ENCODE measurements at regions not wholly inside any gene's neighbourhood (a gene's known extent, or its start where the extent isn't known, plus 50 kb on each side); places are given as distances from the start of the nearest gene placed in this dataset.
"Not testable (repeated sequence)": the region's sequence is repeated elsewhere in the genome, so short reads cannot be mapped to it uniquely, and the experiment has no call there.

DNA sequence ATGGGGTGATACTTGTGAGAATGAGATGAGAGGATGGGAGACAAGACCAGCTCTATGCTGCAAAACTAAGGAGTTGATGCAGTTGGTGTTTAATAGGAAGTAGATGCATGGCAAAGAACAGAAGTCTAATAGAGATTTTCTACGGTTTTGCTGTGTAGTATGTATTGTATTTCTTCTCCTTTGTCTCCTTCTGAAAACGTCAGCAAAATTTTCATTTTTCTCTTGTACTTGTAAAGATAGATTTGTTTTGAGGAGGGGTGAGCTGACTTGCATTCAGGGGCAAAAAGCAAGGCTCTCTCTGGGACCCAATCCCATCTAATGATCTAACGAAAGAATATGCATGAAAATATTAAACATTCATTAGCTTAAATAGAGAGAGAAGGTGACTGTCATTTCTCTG, 94.6 kb upstream of the NANOGP8 start:
- H3K27ac ChIP-seq: no peak overlapping the region
- no peak overlapping the region for H3K9ac ChIP-seq
- H3K79me2 ChIP-seq: no peaks in the 10 kb centered on the region
- H3K27me3 ChIP-seq (ENCODE audit: control insufficient read depth, insufficient read depth, low read length): no peaks in the 10 kb centered on the region
- no peak overlapping the region for H2AFZ ChIP-seq
- TF ChIP-seq, protein P1, sequence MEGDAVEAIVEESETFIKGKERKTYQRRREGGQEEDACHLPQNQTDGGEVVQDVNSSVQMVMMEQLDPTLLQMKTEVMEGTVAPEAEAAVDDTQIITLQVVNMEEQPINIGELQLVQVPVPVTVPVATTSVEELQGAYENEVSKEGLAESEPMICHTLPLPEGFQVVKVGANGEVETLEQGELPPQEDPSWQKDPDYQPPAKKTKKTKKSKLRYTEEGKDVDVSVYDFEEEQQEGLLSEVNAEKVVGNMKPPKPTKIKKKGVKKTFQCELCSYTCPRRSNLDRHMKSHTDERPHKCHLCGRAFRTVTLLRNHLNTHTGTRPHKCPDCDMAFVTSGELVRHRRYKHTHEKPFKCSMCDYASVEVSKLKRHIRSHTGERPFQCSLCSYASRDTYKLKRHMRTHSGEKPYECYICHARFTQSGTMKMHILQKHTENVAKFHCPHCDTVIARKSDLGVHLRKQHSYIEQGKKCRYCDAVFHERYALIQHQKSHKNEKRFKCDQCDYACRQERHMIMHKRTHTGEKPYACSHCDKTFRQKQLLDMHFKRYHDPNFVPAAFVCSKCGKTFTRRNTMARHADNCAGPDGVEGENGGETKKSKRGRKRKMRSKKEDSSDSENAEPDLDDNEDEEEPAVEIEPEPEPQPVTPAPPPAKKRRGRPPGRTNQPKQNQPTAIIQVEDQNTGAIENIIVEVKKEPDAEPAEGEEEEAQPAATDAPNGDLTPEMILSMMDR (IDR thresholded peaks at IDR 0.05): no peak
- H3K4me3 ChIP-seq (ENCODE audit: low read depth, low read length): no peak overlapping the region
- H3K36me3 ChIP-seq (ENCODE audit: control insufficient read depth, insufficient read depth, low read length): no peaks in the 10 kb centered on the region
- H3K4me1 ChIP-seq: no peaks in the 10 kb centered on the region
- no peak overlapping the region for H3K4me2 ChIP-seq (ENCODE audit: low read length)
- no peaks in the 10 kb centered on the region for H3K9me3 ChIP-seq (ENCODE audit: control insufficient read depth, low read length)

DNA sequence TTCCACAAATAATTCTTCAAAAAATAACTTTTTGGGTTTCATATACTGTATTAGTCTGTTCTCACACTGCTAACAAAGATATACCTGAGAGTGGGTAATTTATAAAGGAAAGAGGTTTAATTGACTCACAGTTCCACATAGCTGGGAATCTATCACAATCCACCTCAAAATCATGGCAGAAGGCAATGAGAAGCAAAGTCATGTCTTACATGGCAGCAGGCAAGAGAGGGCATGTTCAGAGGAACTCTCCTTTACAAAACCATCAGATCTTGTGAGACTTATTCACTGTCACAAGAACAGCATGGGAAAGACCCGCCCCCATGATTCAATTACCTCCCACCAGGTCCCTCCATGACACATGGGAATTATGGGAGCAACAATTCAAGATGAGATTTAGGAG, 93.1 kb upstream of the NANOGP8 start:
- not testable (repeated sequence) for H3K9ac ChIP-seq; H3K4me1 ChIP-seq; H3K4me2 ChIP-seq (ENCODE audit: low read length); H3K4me3 ChIP-seq (ENCODE audit: low read depth, low read length); H3K9me3 ChIP-seq (ENCODE audit: control insufficient read depth, low read length); H3K36me3 ChIP-seq (ENCODE audit: control insufficient read depth, insufficient read depth, low read length); H3K27me3 ChIP-seq (ENCODE audit: control insufficient read depth, insufficient read depth, low read length); H2AFZ ChIP-seq; H3K79me2 ChIP-seq; H3K27ac ChIP-seq

DNA sequence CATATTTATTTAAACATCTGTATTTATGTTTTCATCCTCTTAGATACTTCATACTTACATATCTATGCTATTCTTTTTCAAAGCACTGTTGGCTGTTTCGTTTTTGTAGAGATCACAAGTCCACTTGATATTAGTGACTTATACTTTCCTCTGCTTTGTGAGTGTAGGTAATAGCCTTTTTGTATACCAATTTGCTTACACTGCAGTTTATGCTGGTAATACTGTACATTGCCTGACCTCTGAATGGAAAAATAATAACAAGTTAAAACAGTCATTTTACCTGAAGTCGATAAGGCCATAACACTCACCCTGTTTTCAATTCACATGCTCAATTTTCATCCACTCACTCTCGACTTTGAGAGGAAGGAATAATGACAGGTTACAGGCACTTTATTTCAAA, 89.9 kb upstream of the NANOGP8 start:
- TF ChIP-seq, protein P1 (IDR thresholded peaks at IDR 0.05): no peak
- H3K4me3 ChIP-seq (ENCODE audit: low read depth, low read length): no peak overlapping the region
- H3K4me1 ChIP-seq: no peaks in the 10 kb centered on the region
- no peak overlapping the region for H3K9ac ChIP-seq
- no peaks in the 10 kb centered on the region for H3K9me3 ChIP-seq (ENCODE audit: control insufficient read depth, low read length)
- no peak overlapping the region for H2AFZ ChIP-seq
- H3K27me3 ChIP-seq (ENCODE audit: control insufficient read depth, insufficient read depth, low read length): no peaks in the 10 kb centered on the region
- H3K36me3 ChIP-seq (ENCODE audit: control insufficient read depth, insufficient read depth, low read length): no peaks in the 10 kb centered on the region
- H3K79me2 ChIP-seq: no peaks in the 10 kb centered on the region
- H3K27ac ChIP-seq: no peak overlapping the region
- H3K4me2 ChIP-seq (ENCODE audit: low read length): no peak overlapping the region

DNA sequence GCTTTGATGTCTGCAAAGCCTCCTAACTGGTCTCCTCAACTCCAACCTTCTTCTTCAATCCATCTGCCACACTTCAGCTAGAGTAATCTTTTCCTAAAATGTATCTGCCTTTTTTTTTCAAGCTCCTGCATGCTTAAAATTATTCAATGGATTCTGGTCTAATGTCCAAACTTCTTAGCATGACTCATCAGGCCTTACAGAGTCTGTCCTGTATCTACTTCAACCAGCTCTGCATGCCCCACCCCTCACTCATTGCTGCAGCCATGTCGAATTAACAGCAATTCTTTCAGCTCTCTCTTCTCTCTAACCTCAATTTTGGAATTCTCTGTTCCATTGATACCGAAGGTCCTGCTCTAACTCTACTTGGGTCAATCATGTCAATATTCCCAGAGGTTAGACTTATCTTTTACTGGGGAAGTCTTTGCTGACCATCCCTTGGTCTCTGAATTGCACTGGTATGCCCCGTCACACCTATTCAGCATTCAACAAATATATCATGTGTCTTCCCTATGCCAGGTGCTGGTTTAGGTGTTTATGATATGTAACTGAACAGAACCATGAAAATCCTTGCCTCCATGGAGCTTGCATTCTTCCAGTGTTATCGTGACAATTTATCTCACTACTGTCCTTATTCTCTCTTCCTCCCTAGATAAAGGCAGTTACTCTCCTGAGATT, 88.5 kb upstream of the NANOGP8 start:
- Histone ChIP-seq H3K27ac (no peak overlapping the region), H2AFZ (no peak overlapping the region), H3K4me1 (no peaks in the 10 kb centered on the region), H3K4me3 (ENCODE audit: low read depth, low read length) (no peak overlapping the region), H3K79me2 (no peaks in the 10 kb centered on the region), H3K9ac (no peak overlapping the region), H3K27me3 (ENCODE audit: control insufficient read depth, insufficient read depth, low read length) (no peaks in the 10 kb centered on the region), H3K36me3 (ENCODE audit: control insufficient read depth, insufficient read depth, low read length) (no peaks in the 10 kb centered on the region), H3K4me2 (ENCODE audit: low read length) (no peak overlapping the region), H3K9me3 (ENCODE audit: control insufficient read depth, low read length) (no peaks in the 10 kb centered on the region)
- TF ChIP-seq, protein P1 (IDR thresholded peaks at IDR 0.05): no peak

DNA sequence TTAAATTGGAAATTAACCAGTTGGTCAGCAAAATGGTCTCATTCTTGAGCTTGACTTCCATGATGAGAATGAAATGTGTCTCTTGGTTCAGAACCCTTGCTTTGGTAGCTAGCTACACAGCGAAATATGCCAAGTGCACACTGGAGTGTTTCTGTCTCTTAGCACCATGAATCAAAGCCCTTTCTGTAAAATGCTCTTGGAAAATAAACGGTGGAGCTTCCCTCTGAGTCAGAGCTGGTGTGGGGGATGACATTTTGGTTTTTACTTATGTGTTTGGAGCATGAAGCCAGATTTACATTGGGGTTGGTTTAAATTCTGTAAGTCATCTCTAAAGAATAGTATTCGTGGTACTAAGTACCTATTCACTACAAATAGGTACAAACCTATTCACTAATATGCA, 85.1 kb upstream of the NANOGP8 start:
- H3K4me3 ChIP-seq (ENCODE audit: low read depth, low read length): no peak overlapping the region
- H3K27me3 ChIP-seq (ENCODE audit: control insufficient read depth, insufficient read depth, low read length): no peaks in the 10 kb centered on the region
- no peak overlapping the region for H3K27ac ChIP-seq
- H3K4me1 ChIP-seq: no peaks in the 10 kb centered on the region
- no peaks in the 10 kb centered on the region for H3K79me2 ChIP-seq
- H3K4me2 ChIP-seq (ENCODE audit: low read length): no peak overlapping the region
- TF ChIP-seq, protein P1 (IDR thresholded peaks at IDR 0.05): no peak
- no peaks in the 10 kb centered on the region for H3K36me3 ChIP-seq (ENCODE audit: control insufficient read depth, insufficient read depth, low read length)
- H3K9ac ChIP-seq: no peak overlapping the region
- no peak overlapping the region for H2AFZ ChIP-seq
- no peaks in the 10 kb centered on the region for H3K9me3 ChIP-seq (ENCODE audit: control insufficient read depth, low read length)
